Ovary (tissue), 7 donors: ENCODE measurements at regions not wholly inside any gene's neighbourhood (a gene's known extent, or its start where the extent isn't known, plus 50 kb on each side); places are given as distances from the start of the nearest gene placed in this dataset.

Experiments
- DNase-seq, 5 donors: peaks; one replicate each; pipeline ENCODE4 v3.0.0-alpha.2; 2019 to 2020
- H3K27ac ChIP-seq, 2 donors: fragments of 200-600 bp; one replicate each; pipeline versions ENCODE4 v1.5.1 to v1.8.0; 2019 to 2022
- H3K27me3 ChIP-seq: fragments of 200-600 bp; one replicate; pipeline ENCODE4 v1.8.0; 2022
- H3K36me3 ChIP-seq: fragments of 200-600 bp; sonication (generic); one replicate; pipeline ENCODE4 v1.5.1; 2019
- H3K4me1 ChIP-seq: one replicate; pipeline ENCODE4 v1.8.1; 2013; ENCODE audit warnings: mild to moderate bottlenecking, moderate library complexity; ENCODE audit not compliant: insufficient read depth
- H3K4me3 ChIP-seq: fragments of 200-600 bp; sonication (generic); one replicate; pipeline ENCODE4 v1.5.1; 2017
- H3K9me3 ChIP-seq, 2 donors: fragments of 200-600 bp in 1 of 2; sonication (generic) in 1 of 2; one replicate each; pipeline versions ENCODE4 v1.5.1 to v1.8.1; 2013 to 2019; ENCODE audit warnings: mild to moderate bottlenecking in 1 of 2, moderate library complexity in 1 of 2
- CTCF ChIP-seq, 3 donors: fragments of 450-650 bp in 2 of 3; fragments of 200-600 bp in 1 of 3; IDR thresholded peaks; one replicate each; pipeline versions ENCODE4 v1.5.1 to v1.8.0; 2016 to 2022; ENCODE audit warnings: antibody characterized with exemption in 3 of 3, mild to moderate bottlenecking in 1 of 3
- EP300 ChIP-seq: sonication (generic); formaldehyde crosslinking; IDR thresholded peaks from one replicate; pipeline ENCODE4 v1.6.1; 2017; ENCODE audit warnings: antibody characterized with exemption
- POLR2A ChIP-seq: fragments of 450-650 bp; IDR thresholded peaks from one replicate; pipeline ENCODE4 v1.6.1; 2017; ENCODE audit warnings: antibody characterized with exemption, mild to moderate bottlenecking, moderate library complexity
- WGBS, 3 donors: extraction: QIAGEN DNeasy Blood & Tissue Kit in 1 of 3; methylation state at CpG; one replicate each; pipeline versions ENCODE4 v1.1.5 to v1.1.7; 2013 to 2017; 5-methylcytosine and 5-hydroxymethylcytosine counted together
- intact Hi-C, 4 donors: fragments of 100-400 bp; cut with DNase I; formaldehyde crosslinking; loops; one replicate each; pipeline versions ENCODE4 v1.11.0 to v1.15.1; 2022 to 2023
- donor health status: DM: no; HTN: no; CAD: no; lungs with moderate emphysema.
- donor health status: DM: no; HTN: no; CAD: no.
- donor health status: Bipolar disorder and iron deficiency.
- donor health status: DM: no; HTN: no; CAD: no.
- donor health status: DM: yes; HTN: yes; CAD: no.

GRCh38 chr6:164477101-164477500 is 832.3 kb downstream of the C6orf118 start:
- Histone ChIP-seq H3K4me1 (no peaks in the 10 kb centered on the region), H3K9me3 (no peaks in the 10 kb centered on the region), H3K27me3 (no peaks in the 10 kb centered on the region), H3K36me3 (no peaks in the 10 kb centered on the region), H3K4me3 (no peak overlapping the region), H3K27ac (no peak overlapping the region)
- WGBS, 3 donors: 32 to 60% (median 50%) methylated on average over 1 of the region's 1 CpG
- no peak for DNase-seq
- intact Hi-C loops: no loop called here
- TF ChIP-seq EP300 (no peak), CTCF (IDR thresholded peaks at IDR 0.05) (no peak), POLR2A (no peak)

- no peaks in the 10 kb centered on the region for H3K36me3 ChIP-seq
- 77 to 83% (median 81%) methylated on average over 9 of the region's 9 CpGs for WGBS, 3 donors
- H3K9me3 ChIP-seq: no peaks in the 10 kb centered on the region
- no peak for DNase-seq
- H3K4me3 ChIP-seq: no peak overlapping the region
- intact Hi-C loops: no loop called here
- no peak overlapping the region for H3K27ac ChIP-seq
- no peaks in the 10 kb centered on the region for H3K4me1 ChIP-seq
- no peaks in the 10 kb centered on the region for H3K27me3 ChIP-seq
- no peak for TF ChIP-seq POLR2A
- no peak for TF ChIP-seq CTCF (IDR thresholded peaks at IDR 0.05)
- TF ChIP-seq EP300: no peak
Observed at GRCh38 chr6:164469276-164469949, 840.0 kb downstream of the C6orf118 start.

- Histone ChIP-seq H3K36me3 (no peaks in the 10 kb centered on the region), H3K9me3 (no peaks in the 10 kb centered on the region), H3K27me3 (no peaks in the 10 kb centered on the region), H3K4me1 (no peaks in the 10 kb centered on the region), H3K27ac (no peak overlapping the region), H3K4me3 (no peak overlapping the region)
- intact Hi-C loops: no loop called here
- 89 to 91% (median 90%) methylated on average over 9 of the region's 9 CpGs for WGBS, 3 donors
- TF ChIP-seq POLR2A (no peak), CTCF (IDR thresholded peaks at IDR 0.05) (no peak), EP300 (no peak)
- DNase-seq: no peak
Observed at GRCh38 chr6:164455835-164456234, 853.6 kb downstream of the C6orf118 start.

- Histone ChIP-seq H3K27ac (no peak overlapping the region), H3K36me3 (no peaks in the 10 kb centered on the region), H3K4me3 (no peak overlapping the region), H3K9me3 (no peaks in the 10 kb centered on the region), H3K27me3 (no peaks in the 10 kb centered on the region), H3K4me1 (no peaks in the 10 kb centered on the region)
- intact Hi-C loops: no loop called here
- WGBS, 3 donors: 72 to 84% (median 82%) methylated on average over 3 of the region's 3 CpGs
- no peak for DNase-seq
- no peak for TF ChIP-seq CTCF (IDR thresholded peaks at IDR 0.05)
- TF ChIP-seq POLR2A: no peak
- TF ChIP-seq EP300: no peak
Observed at GRCh38 chr6:164453835-164454234, 855.6 kb downstream of the C6orf118 start.
